ENCODE measurements at regions not wholly inside any gene's neighbourhood (a gene's known extent, or its start where the extent isn't known, plus 50 kb on each side); places are given as distances from the start of the nearest gene placed in this dataset.

- TF ChIP-seq CTCF (tag by site-specific recombination; IDR thresholded peaks at IDR 0.05) = no peak
- no peak for TF ChIP-seq ZNF449 (tag by site-specific recombination; IDR thresholded peaks at IDR 0.05)
- TF ChIP-seq ZBTB8A (tag by site-specific recombination; IDR thresholded peaks at IDR 0.05) = no peak
- TF ChIP-seq ZNF596 (tag by site-specific recombination; IDR thresholded peaks at IDR 0.05) = no peak
- TF ChIP-seq ZNF24 (tag by site-specific recombination; IDR thresholded peaks at IDR 0.05) = no peak
- no peak for TF ChIP-seq ZFP3 (tag by site-specific recombination; IDR thresholded peaks at IDR 0.05; ENCODE audit: low read depth)
- TF ChIP-seq ZNF654 (tag by site-specific recombination; IDR thresholded peaks at IDR 0.05; ENCODE audit: low read depth) = no peak
- TF ChIP-seq ZNF677 (tag by site-specific recombination; IDR thresholded peaks at IDR 0.05) = no peak
- TF ChIP-seq REST (tag by site-specific recombination; IDR thresholded peaks at IDR 0.05) = no peak
- no peak for TF ChIP-seq ZNF558 (tag by site-specific recombination; IDR thresholded peaks at IDR 0.05)
- no peak for TF ChIP-seq ZNF768 (tag by site-specific recombination; IDR thresholded peaks at IDR 0.05)
Measured at GRCh38 chr2:145914716-145915115, 1394.8 kb upstream of the ZEB2 start.

Measured in HEK293 (cell line).